ENCODE measurements at regions not wholly inside any gene's neighbourhood (a gene's known extent, or its start where the extent isn't known, plus 50 kb on each side); places are given as distances from the start of the nearest gene placed in this dataset.
A peak's percentile ranks its signal among the peaks of the same experiment; 100 is the strongest.

DNA sequence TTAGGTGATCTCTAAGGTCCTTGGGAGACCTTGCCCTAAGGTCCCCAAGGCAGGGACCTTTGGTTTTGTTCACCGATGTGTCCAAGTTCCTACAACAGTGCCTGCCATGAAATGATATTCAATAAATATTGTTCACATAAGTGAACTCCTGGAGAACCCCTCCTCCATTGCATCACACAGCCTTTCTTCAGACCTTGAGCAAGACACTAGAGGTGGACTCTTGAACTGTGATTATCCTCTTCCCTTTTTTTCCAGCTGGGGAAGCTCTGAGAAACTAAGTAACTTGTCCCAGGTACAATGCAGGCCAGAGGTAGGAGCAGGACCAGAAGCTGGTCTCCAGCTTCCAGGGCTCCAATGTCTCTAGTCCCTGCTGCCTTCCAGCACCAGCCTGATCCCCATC, 76.6 kb upstream of the LMO1 start:
- DNase-seq: no peak

- peak; percentile 81 for DNase-seq
These were observed 75.9 kb upstream of the LMO1 start for GRCh38 chr11:8339592-8340022.

DNA sequence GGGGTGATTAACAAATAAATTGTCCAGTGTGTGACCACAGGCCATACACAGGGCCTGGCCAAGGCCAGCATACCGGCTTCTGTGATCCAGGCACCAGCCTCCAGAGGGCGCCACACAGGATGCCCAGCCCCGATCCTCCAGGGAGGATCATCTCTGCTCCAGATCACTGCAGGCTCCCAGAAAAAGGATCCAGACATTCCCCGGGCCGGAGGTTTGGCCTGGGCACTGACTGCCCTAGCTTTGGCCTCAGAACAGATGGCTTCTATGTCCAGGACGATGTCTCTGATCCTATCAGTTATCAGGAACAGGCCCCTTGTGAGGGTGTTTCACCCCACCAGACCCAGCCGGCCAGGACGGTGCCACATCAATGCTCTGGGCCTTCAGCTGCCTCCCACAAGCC, 74.5 kb upstream of the LMO1 start:
- DNase-seq: peak; percentile 80

- DNase-seq: no peak
These were observed 73.6 kb upstream of the LMO1 start for GRCh38 chr11:8337130-8337795.

GRCh38 chr11:8336356-8337129, 72.9 kb upstream of the LMO1 start:
- peak; percentile 92 for DNase-seq

DNA sequence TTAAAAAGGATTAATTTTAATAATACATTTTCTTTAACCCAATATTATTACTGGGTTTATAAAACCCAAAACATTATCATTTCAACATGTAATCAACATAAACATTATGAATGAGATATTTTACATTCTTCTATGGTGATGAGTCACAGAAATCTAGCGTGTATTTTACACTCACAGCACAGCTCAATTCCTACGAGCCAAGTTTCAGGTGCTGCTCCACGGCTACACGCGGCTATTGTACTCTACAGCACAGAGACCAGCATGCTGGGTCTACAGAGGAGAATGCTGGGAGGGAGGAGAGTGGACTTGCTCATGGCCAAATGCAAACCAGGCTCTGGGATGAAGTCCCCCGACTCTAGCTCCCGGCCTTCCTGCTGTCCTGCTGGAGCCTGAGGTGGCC, 72.0 kb upstream of the LMO1 start:
- DNase-seq: no peak

- DNase-seq: no peak
These were observed 71.5 kb upstream of the LMO1 start for GRCh38 chr11:8335186-8335585.

DNA sequence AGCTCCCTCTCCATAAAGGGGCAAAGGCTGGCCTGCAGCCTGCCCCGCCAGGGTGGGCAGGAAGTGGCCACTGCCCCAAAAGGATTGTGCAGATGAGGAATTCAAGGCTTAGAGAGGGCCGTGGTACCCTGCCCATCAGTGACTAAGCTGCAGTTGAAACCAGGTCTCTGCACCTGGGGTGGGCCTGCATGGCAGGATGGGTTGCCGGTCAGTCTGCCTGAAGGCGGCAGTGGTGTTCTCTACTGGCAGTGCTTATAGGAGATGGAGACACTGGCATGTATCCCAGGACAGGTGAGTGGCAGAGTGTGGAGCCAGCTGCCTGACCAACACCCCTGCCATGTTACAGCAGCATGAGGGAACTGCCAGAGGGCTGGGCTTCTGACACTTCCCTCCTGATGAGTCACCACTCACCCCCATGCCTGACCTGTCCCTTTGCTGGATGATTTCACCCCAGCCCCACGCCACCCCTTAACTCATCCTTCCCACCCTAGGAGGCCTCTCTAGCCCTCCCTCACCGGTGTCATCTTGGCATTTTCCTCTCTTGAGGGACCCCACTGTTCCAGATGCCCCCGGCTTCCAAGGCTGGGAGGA, 70.2 kb upstream of the LMO1 start:
- peak; percentile 73 for DNase-seq

DNA sequence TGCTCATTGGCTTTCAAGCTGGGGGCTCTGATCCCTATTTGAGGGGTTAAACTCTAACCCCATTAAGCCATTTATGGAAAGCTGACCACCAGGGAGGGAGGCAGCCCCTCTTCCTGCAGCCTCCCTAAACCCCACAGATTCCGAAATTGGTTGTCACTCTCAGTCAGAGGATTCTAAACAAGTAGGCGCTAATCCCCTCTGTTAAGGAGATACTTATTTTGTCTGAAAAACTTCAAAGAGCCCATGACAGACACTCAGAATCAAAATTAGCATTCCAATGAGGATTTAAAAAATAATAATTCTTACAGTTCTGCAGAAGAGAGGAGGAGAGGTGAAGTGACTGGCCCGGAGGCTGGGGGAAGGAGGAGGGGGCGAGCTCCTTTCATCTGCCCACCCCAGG, 69.7 kb upstream of the LMO1 start:
- no peak for DNase-seq

GRCh38 chr11:8332891-8333290, 69.2 kb upstream of the LMO1 start:
- DNase-seq: no peak

DNA sequence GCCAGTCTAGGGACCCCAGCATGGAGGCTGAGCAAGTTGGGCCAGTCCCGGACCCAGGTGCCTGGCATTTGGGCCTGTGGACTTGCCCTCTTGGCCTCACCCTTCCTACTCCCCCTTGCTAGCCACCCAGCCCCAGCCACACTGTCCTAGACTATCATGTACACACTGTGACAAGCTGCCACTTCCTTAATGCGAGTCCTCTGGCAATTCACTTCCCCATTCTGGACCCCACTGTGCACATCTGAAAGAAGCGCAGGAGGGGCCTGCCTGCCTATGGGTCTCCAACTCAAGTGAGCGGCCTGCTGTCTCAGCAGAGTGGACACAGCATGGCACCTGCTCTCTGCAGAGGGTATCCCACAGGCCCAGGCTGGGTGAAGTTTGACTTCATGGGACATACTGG, 68.5 kb upstream of the LMO1 start:
- DNase-seq: no peak

- no peak for DNase-seq
These were observed 68.1 kb upstream of the LMO1 start for GRCh38 chr11:8331767-8332166.

DNA sequence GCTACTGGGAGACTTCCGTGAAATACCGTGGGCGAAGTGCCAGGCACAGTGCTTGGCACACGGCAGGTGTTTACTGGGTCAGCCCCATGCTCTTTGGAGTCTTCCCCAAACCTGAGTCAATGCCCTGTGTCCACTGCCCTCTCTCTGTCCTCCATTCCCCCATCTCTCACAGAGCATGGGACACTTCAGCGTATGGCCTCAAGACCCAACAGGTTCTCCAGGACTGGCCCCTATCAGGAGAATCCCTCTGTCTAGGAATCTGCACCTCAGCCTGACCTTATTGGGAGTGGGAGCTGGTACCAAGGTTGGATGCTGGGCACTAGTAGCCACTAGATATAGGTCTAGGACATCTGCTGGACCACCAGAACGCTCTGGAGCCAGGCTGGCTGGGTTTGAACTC, 67.2 kb upstream of the LMO1 start:
- DNase-seq: no peak

GRCh38 chr11:8330404-8330803, 66.7 kb upstream of the LMO1 start:
- no peak for DNase-seq

GRCh38 chr11:8329847-8330361, 66.2 kb upstream of the LMO1 start:
- DNase-seq: no peak

DNA sequence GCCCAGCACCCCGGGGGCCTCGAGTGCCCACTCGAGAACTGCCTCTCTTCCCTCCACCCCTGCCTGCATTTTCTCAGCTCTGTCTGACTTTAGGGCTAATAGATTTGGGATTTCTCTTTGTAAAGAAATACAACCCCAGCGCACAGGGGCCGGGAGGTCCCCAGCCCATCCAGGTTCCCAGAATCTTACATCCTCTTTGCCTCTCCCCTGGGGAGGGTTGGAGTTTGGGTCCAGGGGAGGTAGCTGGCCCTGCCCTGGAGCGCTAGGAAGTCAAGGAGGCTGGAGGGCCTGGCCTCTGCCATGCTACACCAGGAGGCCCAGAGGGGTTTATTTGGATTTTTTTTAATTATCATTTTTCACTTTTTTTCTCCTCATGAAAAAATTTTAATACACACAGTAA, 65.7 kb upstream of the LMO1 start:
- no peak for DNase-seq

DNA sequence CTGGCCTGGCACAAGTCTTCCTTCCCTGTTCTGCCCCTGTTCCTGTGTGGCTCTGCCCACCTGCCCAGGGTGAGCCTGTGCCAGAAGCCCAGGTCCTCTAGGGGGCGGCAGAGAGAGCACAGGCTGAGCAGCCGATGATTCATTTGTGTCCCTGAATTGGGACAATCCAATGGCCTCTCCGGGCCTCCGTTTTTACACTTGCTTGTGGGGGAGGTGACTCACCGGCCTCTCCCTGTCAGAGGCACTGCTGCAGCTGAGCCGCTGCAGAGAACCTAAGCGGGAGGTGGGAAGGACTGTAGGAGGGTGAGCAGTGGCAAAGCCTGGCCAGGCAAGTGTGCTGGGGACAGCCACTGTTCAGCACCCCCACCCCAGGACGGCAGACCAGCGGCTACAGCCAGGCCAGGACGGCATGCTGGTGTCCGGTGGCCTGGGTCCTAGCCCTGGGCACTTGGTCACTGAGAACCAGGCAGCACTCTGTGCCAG, 65.2 kb upstream of the LMO1 start:
- peak; percentile 99 for DNase-seq

- no peak for DNase-seq
These were observed 64.6 kb upstream of the LMO1 start for GRCh38 chr11:8328231-8328794.

DNA sequence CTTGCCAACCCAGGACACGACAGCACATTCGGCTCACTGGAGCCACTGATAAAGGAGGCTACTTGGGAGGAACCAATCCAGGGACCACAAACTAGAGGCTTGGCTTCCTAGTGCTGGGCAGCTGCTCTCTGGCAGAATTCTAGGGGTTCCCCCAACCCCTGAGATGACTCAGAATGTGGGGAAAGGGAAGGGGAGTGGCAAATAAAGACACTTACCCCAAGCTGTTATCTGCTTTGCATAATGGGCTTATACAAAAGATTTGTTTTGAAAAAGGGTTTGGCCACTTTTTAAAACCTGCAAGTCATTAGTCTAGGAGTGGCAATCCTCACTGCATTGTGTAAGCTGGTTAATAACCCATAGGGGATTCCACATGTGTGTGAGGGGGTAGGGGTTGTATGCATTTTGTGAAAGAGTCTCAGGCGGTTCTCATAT, 64.1 kb upstream of the LMO1 start:
- no peak for DNase-seq

DNA sequence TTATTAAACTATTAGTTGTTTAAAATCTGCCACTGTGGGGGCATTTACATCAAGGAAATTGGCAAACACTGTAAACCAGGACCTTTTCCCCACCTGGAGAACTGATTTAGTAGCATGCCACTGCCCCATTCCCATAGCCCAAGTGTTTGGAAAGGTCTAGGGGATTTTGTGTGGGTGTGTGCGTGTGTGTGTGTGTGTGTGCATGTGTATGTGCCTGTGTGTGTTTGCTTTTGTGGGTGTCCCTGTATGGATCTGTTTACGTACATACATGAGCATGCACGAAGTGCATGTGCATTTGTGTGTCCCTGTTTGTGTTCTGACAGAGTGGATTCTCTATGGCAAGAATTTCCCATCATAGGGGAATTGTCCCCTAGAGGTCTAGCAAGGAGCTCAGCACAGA, 62.7 kb upstream of the LMO1 start:
- no peak for DNase-seq

DNA sequence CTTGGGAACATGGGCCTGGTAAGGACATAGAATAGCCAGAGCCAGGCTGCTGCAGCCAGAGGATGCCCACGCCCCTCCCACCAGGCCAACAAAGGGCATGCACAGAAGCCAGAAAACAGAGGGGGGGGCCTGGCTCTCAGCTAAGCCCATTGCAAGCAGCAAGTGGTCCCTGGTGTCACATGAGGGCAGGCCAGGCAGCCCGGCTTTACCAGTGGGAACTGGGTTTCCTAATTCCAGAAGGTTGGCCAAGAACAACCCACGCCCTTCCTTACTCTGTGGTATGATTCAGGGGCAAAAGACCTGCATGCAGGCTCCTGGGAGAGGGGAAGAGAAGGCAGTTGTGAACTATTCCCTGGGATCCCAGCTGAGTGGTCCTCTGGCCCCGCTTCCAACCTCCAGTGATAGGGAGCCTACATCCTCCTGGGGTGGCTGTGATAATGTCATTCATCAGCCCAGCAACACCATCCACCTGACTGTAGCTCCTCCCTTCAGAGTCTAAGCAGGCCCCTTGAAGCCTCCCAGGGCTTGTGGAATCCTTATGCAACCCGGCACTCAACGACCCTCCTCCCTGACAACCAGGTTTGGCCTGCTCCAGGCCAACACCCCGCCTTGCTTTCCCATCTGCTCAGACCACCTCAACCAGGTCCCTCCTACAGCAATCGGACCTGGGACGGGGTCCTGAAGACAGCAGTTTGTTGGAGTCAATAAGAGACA, 62.1 kb upstream of the LMO1 start:
- no peak for DNase-seq

- DNase-seq: no peak
These were observed 59.7 kb upstream of the LMO1 start for GRCh38 chr11:8323161-8323935.
